ENCODE measurements at regions not wholly inside any gene's neighbourhood (a gene's known extent, or its start where the extent isn't known, plus 50 kb on each side); places are given as distances from the start of the nearest gene placed in this dataset.

DNA sequence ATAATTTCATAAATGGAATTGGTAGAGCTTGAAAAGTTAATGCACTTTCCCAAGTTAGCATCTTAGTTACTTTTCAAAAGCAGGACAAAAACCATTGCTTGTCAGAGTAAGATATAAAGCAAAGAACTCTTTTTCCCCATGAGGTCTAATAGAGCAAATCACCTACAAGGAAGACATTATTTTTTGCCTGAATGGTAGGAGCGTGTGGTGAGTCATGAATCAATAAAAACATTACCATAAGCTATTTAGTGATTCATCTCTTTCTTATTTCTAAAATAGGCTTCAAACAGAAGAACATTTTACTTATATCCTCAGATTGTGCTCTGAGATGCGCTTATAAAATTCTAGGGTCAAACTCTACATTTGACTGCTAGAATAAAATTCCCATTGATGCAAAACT, 109.4 kb upstream of the GPRIN3 start:
- H3K9me3 Mint-ChIP-seq: no peaks in the 10 kb centered on the region

DNA sequence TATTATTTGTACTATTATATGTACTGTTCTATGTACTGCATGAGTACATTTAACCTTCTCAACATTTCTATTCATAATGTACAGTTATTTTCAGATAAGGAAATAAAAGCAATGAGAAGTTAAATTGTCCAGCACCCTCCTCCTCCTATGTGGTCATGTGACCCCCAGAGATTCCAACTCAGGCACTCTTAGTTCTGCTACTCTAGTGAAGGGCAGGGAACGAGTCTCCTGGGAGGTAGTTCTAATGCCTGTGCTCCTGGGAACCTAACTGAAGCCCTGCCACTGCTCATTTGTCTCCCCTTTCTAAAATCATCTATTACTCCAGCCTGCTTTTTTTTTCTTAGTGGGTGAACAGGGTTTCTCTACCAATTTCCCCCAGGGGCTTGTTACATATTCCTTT, 105.9 kb upstream of the GPRIN3 start:
- Mint-ChIP-seq H3K36me3 (no peaks in the 10 kb centered on the region), H3K27me3 (no peaks in the 10 kb centered on the region), H3K9me3 (no peaks in the 10 kb centered on the region), H3K27ac (no peak overlapping the region), H3K4me3 (no peak overlapping the region), H3K4me1 (no peaks in the 10 kb centered on the region)
- no peak for DNase-seq

More for the DNA sequence above, 109.4 kb upstream of the GPRIN3 start:
- Mint-ChIP-seq H3K4me1 (no peaks in the 10 kb centered on the region), H3K27me3 (no peaks in the 10 kb centered on the region), H3K27ac (no peak overlapping the region), H3K36me3 (no peaks in the 10 kb centered on the region), H3K4me3 (no peak overlapping the region)
- DNase-seq: no peak

DNA sequence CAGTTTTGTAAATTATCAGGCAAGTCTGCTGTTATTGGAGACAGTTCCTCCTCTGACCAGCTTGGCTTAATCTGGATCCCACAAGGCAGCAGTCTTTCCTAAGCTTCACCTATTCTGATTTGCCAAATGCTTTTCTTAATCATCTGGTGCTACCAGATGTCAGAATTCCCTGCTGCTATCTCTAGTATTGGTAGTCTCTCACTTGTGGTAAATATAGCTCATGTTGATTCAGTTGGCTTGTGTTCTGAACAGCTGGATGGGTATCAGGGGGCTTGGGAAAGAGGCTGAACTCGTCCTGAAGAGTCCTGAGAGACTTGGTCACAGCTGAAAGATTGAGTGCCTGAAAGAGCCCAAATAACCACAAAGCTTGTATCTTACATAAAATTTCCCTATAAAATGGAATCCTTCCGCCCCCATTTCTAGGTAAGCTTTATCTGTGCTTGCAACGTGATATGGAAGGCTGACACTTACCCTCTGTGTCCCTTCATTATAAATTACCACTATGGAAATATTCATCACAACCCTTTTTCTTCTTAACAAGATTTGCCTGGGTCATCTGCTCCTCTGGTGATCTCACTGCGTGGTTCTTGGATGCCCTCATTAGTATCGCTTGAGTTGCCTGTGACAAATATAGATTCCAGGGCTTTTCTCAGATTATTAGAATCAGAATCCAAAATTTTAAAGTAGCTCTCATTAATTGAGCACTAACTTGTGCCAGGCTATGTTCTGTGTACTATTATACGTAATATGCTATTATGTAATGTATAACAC, 104.1 kb upstream of the GPRIN3 start:
- Mint-ChIP-seq H3K27me3 (no peaks in the 10 kb centered on the region), H3K36me3 (no peaks in the 10 kb centered on the region), H3K4me3 (no peak overlapping the region), H3K9me3 (no peaks in the 10 kb centered on the region), H3K27ac (no peak overlapping the region), H3K4me1 (no peaks in the 10 kb centered on the region)
- no peak for DNase-seq

DNA sequence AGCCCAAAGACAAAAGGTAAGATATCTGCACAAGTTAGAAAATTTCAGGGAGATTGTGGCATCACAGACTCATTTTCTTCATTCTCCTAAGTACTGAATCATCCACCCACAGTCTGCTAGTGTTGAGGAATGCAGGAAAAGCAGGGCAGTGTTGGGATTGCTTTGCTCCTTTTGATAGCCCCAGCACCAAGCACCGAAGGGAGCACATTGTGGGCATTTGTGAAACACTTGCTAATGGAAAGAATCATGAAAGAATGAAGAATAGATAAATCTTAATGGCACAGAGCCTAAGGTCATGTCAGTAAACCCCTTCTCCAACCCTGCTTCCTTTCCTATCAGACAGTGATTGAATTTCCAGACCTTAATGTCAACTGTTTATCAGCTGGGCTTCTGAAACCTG, 103.1 kb upstream of the GPRIN3 start:
- no peak for DNase-seq
- H3K27me3 Mint-ChIP-seq: no peaks in the 10 kb centered on the region
- no peak overlapping the region for H3K27ac Mint-ChIP-seq
- H3K9me3 Mint-ChIP-seq: no peaks in the 10 kb centered on the region
- H3K36me3 Mint-ChIP-seq: no peaks in the 10 kb centered on the region
- H3K4me1 Mint-ChIP-seq: no peaks in the 10 kb centered on the region
- no peak overlapping the region for H3K4me3 Mint-ChIP-seq

DNA sequence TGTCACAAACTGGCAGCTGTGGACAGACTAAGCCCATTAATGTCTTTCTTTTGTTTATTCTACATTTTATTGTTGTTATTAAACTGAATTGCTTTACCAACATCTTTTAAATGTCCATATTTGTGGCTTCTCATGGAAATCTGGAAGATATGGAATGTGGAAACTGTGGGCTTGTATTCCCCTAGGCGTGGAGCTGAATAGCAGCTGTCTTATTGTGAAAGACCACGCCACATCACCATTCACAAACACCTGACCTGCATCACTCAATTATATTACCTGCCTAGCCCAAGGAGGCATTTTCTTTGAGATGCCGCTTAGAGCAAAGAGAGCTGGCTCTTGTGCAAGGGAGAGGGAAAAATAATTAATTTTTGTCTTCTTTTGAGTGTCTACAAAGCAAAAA, 96.9 kb upstream of the GPRIN3 start:
- Mint-ChIP-seq H3K36me3 (no peaks in the 10 kb centered on the region), H3K27me3 (no peaks in the 10 kb centered on the region), H3K27ac (no peak overlapping the region), H3K9me3 (no peaks in the 10 kb centered on the region), H3K4me3 (no peak overlapping the region), H3K4me1 (no peaks in the 10 kb centered on the region)
- DNase-seq: no peak

DNA sequence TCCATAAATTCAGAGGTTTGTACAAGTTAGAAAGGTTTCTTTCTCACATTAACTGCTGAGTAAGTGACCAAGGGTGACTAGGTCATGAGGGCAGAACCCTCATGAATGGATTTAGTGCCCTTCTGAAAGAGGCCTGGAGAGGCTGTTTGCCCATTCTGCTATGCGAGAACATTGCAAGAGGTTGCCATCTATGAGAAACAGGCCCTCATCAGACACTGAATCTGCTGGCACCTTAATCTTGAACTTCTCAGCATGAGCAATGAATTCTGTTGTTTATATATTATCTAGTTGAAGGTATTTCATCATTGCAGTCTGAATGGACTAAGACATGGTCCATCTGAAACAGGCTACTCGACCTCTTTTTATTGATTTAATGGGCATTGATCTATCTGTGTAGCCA, 96.2 kb upstream of the GPRIN3 start:
- H3K27me3 Mint-ChIP-seq: no peaks in the 10 kb centered on the region
- no peak for DNase-seq
- no peak overlapping the region for H3K27ac Mint-ChIP-seq
- H3K36me3 Mint-ChIP-seq: no peaks in the 10 kb centered on the region
- H3K9me3 Mint-ChIP-seq: no peaks in the 10 kb centered on the region
- no peak overlapping the region for H3K4me3 Mint-ChIP-seq
- H3K4me1 Mint-ChIP-seq: no peaks in the 10 kb centered on the region

DNA sequence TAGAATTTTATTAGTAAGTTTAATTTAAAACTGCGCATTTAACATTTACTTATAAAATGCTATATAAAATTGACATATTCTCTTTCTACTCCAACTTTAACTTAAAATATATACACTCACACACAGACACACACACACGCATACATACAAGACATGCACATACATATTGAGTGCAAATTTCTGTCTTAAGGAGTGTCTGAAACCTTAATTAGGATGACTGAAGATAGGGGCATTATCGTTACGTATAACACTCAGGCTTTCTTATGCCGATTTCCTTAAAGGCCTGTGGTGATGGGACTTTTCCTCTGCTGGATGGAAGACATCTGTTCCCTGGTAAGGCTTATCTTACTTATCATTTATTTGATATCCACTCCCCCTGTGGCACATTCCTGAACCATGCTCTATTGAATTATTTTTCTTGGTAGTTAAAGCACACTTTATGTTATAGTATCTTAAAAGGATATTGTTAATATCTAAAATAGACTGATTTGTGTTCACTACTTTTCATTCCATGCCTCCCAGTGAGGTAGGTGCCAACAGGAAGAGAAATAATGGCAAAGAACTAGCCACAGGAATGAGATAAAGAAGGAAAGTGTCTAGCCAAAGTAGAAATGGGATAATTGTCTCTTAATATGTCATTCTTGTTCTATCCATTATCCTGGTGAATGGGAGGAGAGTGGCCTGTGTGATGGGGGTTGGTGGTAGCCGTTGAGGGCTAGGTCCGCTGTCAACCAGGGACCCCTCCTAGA, 92.9 kb upstream of the GPRIN3 start:
- no peak for DNase-seq
- H3K36me3 Mint-ChIP-seq: no peaks in the 10 kb centered on the region
- no peak overlapping the region for H3K4me3 Mint-ChIP-seq
- no peaks in the 10 kb centered on the region for H3K9me3 Mint-ChIP-seq
- H3K27ac Mint-ChIP-seq: no peak overlapping the region
- no peaks in the 10 kb centered on the region for H3K27me3 Mint-ChIP-seq
- H3K4me1 Mint-ChIP-seq: no peaks in the 10 kb centered on the region

DNA sequence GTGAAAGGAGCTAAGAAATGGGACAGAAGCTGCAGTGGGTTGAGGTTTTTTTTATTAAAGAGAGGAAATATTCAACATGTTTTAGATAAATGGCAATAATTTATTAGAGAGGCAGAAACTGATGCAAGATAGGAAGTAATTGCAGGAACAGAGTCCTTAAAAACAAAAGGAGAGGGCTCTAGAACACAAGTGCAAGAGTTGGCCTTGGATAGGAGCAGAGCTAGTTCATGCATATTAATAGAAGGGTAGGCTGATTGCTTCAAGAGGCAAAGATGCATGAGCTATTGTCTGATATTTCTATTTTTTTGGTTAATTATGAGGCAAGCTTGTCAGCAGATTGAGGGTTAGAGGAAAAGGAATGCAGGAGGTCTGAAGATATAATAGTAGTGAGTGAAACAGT, 91.0 kb upstream of the GPRIN3 start:
- Mint-ChIP-seq H3K4me1 (no peaks in the 10 kb centered on the region), H3K36me3 (peaks cover 2% of the 10 kb centered on the region), H3K9me3 (peaks cover 3% of the 10 kb centered on the region), H3K27ac (no peak overlapping the region), H3K4me3 (no peak overlapping the region), H3K27me3 (no peaks in the 10 kb centered on the region)
- no peak for DNase-seq

DNA sequence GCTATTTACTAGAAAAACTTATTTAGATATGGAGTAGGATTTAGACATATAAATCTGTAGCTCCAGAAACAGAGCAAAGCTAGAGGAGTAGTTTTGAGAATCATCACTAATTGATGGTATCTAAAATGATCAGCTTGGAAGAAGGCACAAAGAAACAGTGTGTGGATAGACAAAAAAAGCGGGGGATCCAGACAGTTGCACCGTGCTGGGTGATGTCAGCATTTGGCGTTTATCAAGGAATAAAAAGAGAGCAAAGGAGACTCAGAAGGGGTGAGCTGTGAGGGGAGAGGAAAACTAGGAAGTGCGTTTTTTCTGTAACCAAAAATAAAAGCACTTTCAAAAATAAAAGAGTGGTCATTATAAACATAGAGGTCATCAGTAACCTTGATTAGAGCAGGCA, 90.5 kb upstream of the GPRIN3 start:
- Mint-ChIP-seq H3K4me1 (no peaks in the 10 kb centered on the region), H3K4me3 (no peak overlapping the region), H3K27ac (no peak overlapping the region), H3K9me3 (peaks cover 3% of the 10 kb centered on the region), H3K27me3 (no peaks in the 10 kb centered on the region), H3K36me3 (peaks cover 2% of the 10 kb centered on the region)
- no peak for DNase-seq

DNA sequence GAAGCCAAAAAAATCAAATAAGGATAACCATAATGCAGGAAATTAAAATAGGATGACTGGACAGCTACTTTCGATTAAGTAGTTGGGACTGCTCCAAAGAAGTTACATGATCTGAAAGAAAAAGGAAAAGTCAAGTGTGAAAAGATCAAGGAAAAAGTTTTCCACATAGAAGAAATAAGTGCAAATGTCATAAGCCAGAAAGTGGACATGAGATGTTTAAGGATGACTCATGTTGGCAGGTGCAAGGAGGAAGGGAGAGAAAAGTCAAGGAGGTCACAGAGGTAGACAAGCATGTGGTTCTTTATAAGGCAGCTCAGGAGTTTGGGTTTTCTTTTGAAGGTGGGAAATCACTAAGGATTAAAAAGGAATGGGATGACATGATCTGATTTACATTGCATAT, 89.8 kb upstream of the GPRIN3 start:
- peaks cover 2% of the 10 kb centered on the region for H3K36me3 Mint-ChIP-seq
- DNase-seq: no peak
- no peaks in the 10 kb centered on the region for H3K4me1 Mint-ChIP-seq
- no peak overlapping the region for H3K4me3 Mint-ChIP-seq
- H3K27ac Mint-ChIP-seq: no peak overlapping the region
- no peaks in the 10 kb centered on the region for H3K27me3 Mint-ChIP-seq
- H3K9me3 Mint-ChIP-seq: peaks cover 3% of the 10 kb centered on the region

DNA sequence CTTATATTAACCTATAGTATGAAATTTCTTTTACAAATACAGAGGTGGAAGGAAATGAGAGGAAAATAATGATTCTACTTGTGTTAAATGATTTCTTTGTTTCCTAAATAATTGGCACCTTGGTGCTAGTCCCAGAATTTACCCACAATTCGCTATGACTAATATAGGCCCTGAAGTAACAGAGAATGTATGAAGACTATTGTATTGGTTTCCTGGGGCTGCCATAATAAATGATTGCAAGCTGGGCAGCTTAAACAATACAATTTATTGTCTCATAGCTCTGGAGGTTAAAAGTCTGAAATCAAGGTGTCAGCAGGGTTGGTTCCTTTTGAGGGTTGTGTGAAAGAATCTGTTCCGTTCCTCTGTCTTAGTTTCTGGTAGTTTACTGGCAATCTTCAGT, 74.8 kb upstream of the GPRIN3 start:
- Mint-ChIP-seq H3K4me1 (no peaks in the 10 kb centered on the region), H3K27ac (no peak overlapping the region), H3K27me3 (no peaks in the 10 kb centered on the region), H3K9me3 (peaks cover 10% of the 10 kb centered on the region), H3K4me3 (no peak overlapping the region), H3K36me3 (no peaks in the 10 kb centered on the region)
- DNase-seq: no peak

DNA sequence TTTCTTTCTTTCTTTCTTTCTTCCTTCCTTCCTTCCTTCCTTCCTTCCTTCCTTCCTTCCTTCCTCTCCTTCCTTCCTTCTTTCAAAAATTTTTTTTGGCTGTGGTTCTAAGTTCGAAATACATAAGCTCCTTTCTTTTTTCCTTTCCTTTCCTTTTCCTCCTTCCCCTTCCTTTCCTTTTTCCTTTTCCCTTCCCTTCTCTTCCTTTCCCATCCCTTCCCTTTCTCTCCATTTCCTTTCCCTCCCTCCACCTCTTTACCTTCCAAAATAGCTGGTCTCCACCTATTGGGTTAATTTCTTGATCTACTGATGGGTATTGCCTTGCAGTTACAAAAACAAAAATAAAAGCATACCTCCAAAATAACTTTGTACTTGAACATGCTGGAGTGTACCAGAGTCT, 73.4 kb upstream of the GPRIN3 start:
- Mint-ChIP-seq H3K36me3 (no peaks in the 10 kb centered on the region), H3K27ac (no peak overlapping the region), H3K4me1 (peaks cover 2% of the 10 kb centered on the region), H3K4me3 (no peak overlapping the region), H3K27me3 (no peaks in the 10 kb centered on the region), H3K9me3 (peaks cover 10% of the 10 kb centered on the region)
- no peak for DNase-seq

DNA sequence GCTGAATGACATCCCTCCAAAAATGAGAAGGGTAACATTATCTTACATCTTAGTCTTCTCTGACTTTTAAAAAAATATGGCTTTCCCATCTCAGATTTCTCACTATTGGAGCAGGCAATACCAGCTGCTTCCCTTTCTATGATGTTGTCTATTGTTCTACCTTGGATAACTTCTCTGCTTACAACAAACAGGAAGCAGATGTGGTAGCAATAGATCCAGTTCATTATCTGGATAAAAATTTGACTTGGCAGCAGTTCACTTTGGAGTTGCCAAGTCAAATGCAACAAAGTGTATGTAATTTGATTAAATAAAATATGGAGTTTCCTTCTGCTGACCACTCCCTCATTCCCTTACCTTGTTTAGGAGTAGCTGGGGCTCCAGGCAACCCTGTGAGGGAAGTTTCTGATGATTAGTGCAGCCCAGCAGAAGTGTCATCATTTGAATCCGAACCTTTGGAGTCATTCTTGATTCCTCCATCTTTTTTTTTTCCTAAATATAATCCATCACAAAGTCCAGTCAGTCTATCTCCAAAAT, 72.0 kb upstream of the GPRIN3 start:
- no peak overlapping the region for H3K27ac Mint-ChIP-seq
- H3K9me3 Mint-ChIP-seq: peaks cover 10% of the 10 kb centered on the region
- no peak overlapping the region for H3K4me3 Mint-ChIP-seq
- no peaks in the 10 kb centered on the region for H3K36me3 Mint-ChIP-seq
- H3K27me3 Mint-ChIP-seq: no peaks in the 10 kb centered on the region
- peaks cover 2% of the 10 kb centered on the region for H3K4me1 Mint-ChIP-seq
- DNase-seq: no peak

DNA sequence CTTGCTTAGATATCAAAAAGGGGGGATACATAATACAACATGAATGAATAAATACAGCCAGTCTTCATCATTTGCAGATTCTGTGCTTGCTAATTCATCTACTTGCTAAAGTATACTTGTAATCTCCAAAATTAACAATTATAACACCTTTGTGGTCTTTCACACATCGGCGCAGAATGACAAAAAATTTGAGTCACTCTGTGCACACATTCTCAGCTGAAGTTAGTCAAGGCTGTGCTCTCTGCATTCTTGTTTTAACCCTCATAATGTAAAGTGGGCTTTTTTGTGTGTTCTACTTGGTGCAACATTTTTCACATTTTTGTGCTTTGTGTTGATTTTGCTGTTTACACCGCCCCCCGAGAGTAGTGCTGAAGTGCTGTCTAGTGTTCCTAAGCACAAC, 65.8 kb upstream of the GPRIN3 start:
- Mint-ChIP-seq H3K36me3 (no peaks in the 10 kb centered on the region), H3K9me3 (peaks cover 5% of the 10 kb centered on the region), H3K4me1 (peaks cover 2% of the 10 kb centered on the region), H3K27ac (no peak overlapping the region), H3K27me3 (no peaks in the 10 kb centered on the region), H3K4me3 (no peak overlapping the region)
- DNase-seq: no peak

DNA sequence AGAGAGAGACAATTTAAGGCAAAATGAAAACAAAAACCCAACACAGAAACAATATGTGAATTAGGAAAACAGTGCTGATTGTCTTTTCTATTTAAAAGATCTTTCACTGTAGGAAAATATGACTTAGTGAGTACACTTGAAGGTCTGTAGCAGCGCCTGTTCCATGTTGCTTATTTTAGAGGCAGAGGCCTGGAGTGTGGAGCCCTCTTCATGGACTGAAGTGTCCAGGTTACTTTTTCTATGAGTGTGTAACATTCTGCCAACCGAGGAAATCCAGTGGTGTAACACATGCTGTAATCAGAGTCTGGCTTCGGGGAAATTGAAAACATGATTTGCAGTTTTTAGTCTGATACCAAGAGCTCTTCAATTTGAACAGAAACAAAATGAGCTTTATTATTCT, 64.0 kb upstream of the GPRIN3 start:
- no peaks in the 10 kb centered on the region for H3K27me3 Mint-ChIP-seq
- no peak overlapping the region for H3K4me3 Mint-ChIP-seq
- peaks cover 4% of the 10 kb centered on the region for H3K4me1 Mint-ChIP-seq
- no peaks in the 10 kb centered on the region for H3K36me3 Mint-ChIP-seq
- H3K9me3 Mint-ChIP-seq: peaks cover 3% of the 10 kb centered on the region
- no peak for DNase-seq
- H3K27ac Mint-ChIP-seq: no peak overlapping the region

DNA sequence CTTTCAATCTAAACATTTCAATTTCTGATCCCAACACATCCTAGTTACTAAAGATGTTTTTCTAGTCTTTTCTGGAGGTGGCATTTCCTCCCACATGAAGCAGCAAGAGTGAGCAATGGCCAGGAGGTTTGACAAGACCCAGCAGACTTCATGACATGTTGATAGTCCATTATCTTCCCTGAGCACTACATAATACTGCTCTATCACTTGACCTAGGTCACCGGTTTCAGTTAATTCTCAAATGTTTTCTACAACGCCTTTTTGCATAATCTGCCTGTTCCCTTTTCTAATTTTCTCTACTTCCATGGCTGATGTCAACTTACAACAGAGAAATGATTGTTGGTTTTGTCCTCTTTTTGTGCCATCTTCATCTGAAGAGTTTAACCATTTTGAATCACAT, 62.0 kb upstream of the GPRIN3 start:
- Mint-ChIP-seq H3K36me3 (no peaks in the 10 kb centered on the region), H3K9me3 (peaks cover 3% of the 10 kb centered on the region), H3K4me3 (no peak overlapping the region), H3K4me1 (peaks cover 5% of the 10 kb centered on the region), H3K27ac (no peak overlapping the region), H3K27me3 (no peaks in the 10 kb centered on the region)
- DNase-seq: no peak

Data from activated naive CD8-positive, alpha-beta T cell treated with anti-CD3 and anti-CD28 coated beads for 36 hours (primary cell).